ENCODE measurements at regions not wholly inside any gene's neighbourhood (a gene's known extent, or its start where the extent isn't known, plus 50 kb on each side); places are given as distances from the start of the nearest gene placed in this dataset.

- WGBS (ENCODE audit: insufficient coverage, low coverage, missing lambda C conversion rate): 5% methylated on average over 4 of the region's 4 CpGs
- ATAC-seq (no peak), DNase-seq (ENCODE audit: extremely low read depth in 1 of 4, low spot score in 3 of 4) (no peak), FAIRE-seq (no peak)
- H3K27ac ChIP-seq (ENCODE audit: extremely low read depth, low read depth, low read length): no peak overlapping the region
- intact Hi-C loops (cut with micrococcal nuclease) (no loop called here), in situ Hi-C loops (cut with MboI) (no loop called here)
- H3K9ac ChIP-seq (ENCODE audit: insufficient read depth in 1 of 2, low read depth in 2 of 2, low read length in 2 of 2): no peak overlapping the region
- H3K4me3 ChIP-seq: no peak overlapping the region
- BruUV-seq (replicated peaks): no TSS peak
- no peaks in the 10 kb centered on the region for H4K20me1 ChIP-seq (replicated peaks; ENCODE audit: control insufficient read depth, insufficient read depth, low read length)
- no peaks in the 10 kb centered on the region for H3K9me3 ChIP-seq (replicated peaks; ENCODE audit: control insufficient read depth, insufficient read depth, low read depth, low read length)
- ChIA-PET POLR2A (no interaction called here), CTCF (ENCODE audit: low intra/inter-chr PET ratio) (no interaction called here)
- no peak overlapping the region for H2AFZ ChIP-seq (ENCODE audit: low read depth, low read length)
- H3K36me3 ChIP-seq (ENCODE audit: control insufficient read depth, insufficient read depth, low read length): no peaks in the 10 kb centered on the region
- TF ChIP-seq HNRNPL (IDR thresholded peaks at IDR 0.05; ENCODE audit: low read depth, low read length) (no peak), E2F4 (CRISPR knock-in tag; IDR thresholded peaks at IDR 0.05; ENCODE audit: low read depth) (no peak), EP400 (IDR thresholded peaks at IDR 0.05) (no peak), TFAP4 (CRISPR knock-in tag; IDR thresholded peaks at IDR 0.05; ENCODE audit: borderline replicate concordance) (no peak), ZNF24 (IDR thresholded peaks at IDR 0.05) (no peak), MEIS2 (IDR thresholded peaks at IDR 0.05; ENCODE audit: partially characterized antibody) (no peak), ZBTB11 (CRISPR knock-in tag; IDR thresholded peaks at IDR 0.05) (no peak)
- no peaks in the 10 kb centered on the region for H3K79me2 ChIP-seq (ENCODE audit: control insufficient read depth, insufficient read depth, low read length)
- H3K9me1 ChIP-seq (ENCODE audit: control insufficient read depth, insufficient read depth, low read length): no peaks in the 10 kb centered on the region
- no peak overlapping the region for H3K4me2 ChIP-seq (ENCODE audit: insufficient read depth, low read length)
- H3K4me1 ChIP-seq (replicated peaks in 1 of 2; ENCODE audit: control insufficient read depth in 2 of 2, insufficient read depth in 2 of 2, low read length in 2 of 2): no peaks in the 10 kb centered on the region; a peak in 1 of 5 replicates
- H3K27me3 ChIP-seq (ENCODE audit: control insufficient read depth in 2 of 2, insufficient read depth in 2 of 2, low read length in 2 of 2): peaks cover 0 to 5% of the 10 kb centered on the region in 2 experiments; a peak in 3 of 5 replicates
Observed at GRCh38 chr10:123474700-123475099, 191.5 kb upstream of the GPR26 start.
